ENCODE measurements at regions not wholly inside any gene's neighbourhood (a gene's known extent, or its start where the extent isn't known, plus 50 kb on each side); places are given as distances from the start of the nearest gene placed in this dataset.

DNA sequence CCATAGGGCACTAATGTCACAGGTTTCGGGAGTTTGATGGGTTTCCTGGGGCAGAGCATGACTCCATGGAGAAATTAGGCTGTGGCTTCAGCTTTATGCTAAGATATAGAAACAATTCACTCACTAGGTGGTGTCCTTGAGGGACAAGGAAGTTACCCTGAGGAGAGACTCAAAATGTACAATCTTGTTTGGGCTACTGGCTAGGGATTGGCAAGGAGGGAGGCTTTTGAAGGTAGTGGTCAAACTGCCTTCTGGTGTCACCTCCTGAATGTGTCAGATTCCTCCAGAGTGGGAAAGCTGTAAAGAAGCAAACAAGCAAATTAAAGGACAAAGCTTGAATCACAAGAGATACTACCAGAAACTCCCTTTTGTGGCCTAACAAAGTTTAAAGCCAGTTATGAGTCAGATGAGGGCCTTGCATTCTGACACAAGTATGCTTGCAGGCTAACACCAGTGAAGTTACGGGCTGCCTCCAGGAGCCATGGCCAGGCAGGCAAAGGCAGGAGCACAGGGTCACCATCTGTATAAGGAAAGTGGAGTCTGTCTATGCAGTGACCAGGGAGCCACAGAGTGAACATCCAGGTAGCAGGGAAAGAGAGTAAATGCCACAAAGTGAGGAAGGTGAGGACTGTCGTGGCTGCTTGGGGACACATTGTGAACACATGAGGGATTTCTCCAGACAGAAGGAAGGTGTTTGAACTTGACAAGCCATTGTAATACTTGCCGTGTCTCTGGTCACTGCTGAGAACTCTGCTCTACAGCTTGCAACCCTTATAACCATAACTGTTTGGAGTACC lies 107.7 kb upstream of the DTNBP1 start:
- DNase-seq (ENCODE audit: low read depth) = peak; percentile 35

GRCh38 chr6:15769511-15770018 lies 106.7 kb upstream of the DTNBP1 start:
- no peak for DNase-seq (ENCODE audit: low read depth)
- no peak for TF ChIP-seq CTCF (conservative IDR thresholded peaks at IDR 0.05; ENCODE audit: control insufficient read depth, insufficient read depth, low read depth, low read length)
- no peak overlapping the region for H3K4me3 ChIP-seq (ENCODE audit: control insufficient read depth, low read depth, low read length)

More for the DNA sequence above, 107.7 kb upstream of the DTNBP1 start:
- TF ChIP-seq CTCF (conservative IDR thresholded peaks at IDR 0.05; ENCODE audit: control insufficient read depth, insufficient read depth, low read depth, low read length) = no peak
- no peak overlapping the region for H3K4me3 ChIP-seq (ENCODE audit: control insufficient read depth, low read depth, low read length)

GRCh38 chr6:15768999-15769398 lies 106.2 kb upstream of the DTNBP1 start:
- no peak for DNase-seq (ENCODE audit: low read depth)
- no peak for TF ChIP-seq CTCF (conservative IDR thresholded peaks at IDR 0.05; ENCODE audit: control insufficient read depth, insufficient read depth, low read depth, low read length)
- no peak overlapping the region for H3K4me3 ChIP-seq (ENCODE audit: control insufficient read depth, low read depth, low read length)

DNA sequence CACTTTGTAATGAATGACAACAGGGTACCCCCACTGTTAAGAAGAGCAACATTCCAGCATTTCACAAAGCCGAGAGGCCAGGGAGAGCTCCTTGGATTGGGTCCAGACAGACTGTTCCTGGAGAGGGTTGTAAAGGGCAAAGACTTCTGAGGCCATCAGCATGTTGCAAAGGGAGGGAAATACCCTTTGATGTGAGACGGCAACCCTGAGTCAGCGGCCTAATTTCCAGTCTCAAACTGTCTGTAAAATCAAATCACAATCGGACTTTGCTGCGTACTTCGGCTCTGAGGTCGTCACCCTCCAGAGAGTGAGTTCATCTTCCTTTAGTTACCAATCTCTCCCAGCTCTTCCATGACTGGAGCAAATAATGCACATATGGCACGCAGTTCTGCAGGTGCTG lies 101.0 kb upstream of the DTNBP1 start:
- DNase-seq (ENCODE audit: low read depth) = peak; percentile 73
- H3K4me3 ChIP-seq (ENCODE audit: control insufficient read depth, low read depth, low read length) = no peak overlapping the region
- no peak for TF ChIP-seq CTCF (conservative IDR thresholded peaks at IDR 0.05; ENCODE audit: control insufficient read depth, insufficient read depth, low read depth, low read length)

GRCh38 chr6:15763364-15763763 lies 100.5 kb upstream of the DTNBP1 start:
- TF ChIP-seq CTCF (conservative IDR thresholded peaks at IDR 0.05; ENCODE audit: control insufficient read depth, insufficient read depth, low read depth, low read length) = no peak
- no peak overlapping the region for H3K4me3 ChIP-seq (ENCODE audit: control insufficient read depth, low read depth, low read length)
- peak; percentile 54 for DNase-seq (ENCODE audit: low read depth)

DNA sequence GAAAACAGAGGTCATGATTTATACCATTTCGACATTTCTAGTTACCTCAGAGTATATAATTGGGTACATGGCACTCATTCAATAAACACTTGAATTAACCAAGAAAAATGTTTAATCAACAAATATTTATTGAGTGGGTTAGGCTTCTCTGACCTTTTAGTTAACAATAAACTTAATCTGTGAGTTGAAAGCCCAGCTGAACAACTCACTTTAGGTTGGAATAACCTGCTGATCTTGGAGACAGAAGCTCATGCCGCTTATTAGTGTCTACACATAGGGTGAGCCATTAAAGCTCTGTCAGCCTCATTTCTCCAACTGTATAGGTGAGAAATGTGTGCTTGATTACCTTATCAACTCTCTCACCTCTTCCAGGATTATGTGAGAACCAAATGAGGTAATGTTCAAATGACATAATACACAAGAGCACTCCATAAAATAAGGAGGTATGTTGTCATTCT lies 98.2 kb upstream of the DTNBP1 start:
- TF ChIP-seq CTCF (conservative IDR thresholded peaks at IDR 0.05; ENCODE audit: control insufficient read depth, insufficient read depth, low read depth, low read length) = no peak
- H3K4me3 ChIP-seq (ENCODE audit: control insufficient read depth, low read depth, low read length) = no peak overlapping the region
- no peak for DNase-seq (ENCODE audit: low read depth)
